IPS-18a (cell line): ENCODE measurements at regions not wholly inside any gene's neighbourhood (a gene's known extent, or its start where the extent isn't known, plus 50 kb on each side); places are given as distances from the start of the nearest gene placed in this dataset.

Experiments
- H3K27ac ChIP-seq: one replicate; pipeline ENCODE4 v1.5.1; 2013; ENCODE audit warnings: low read length
- H3K27me3 ChIP-seq: one replicate; pipeline ENCODE4 v1.6.1; 2013; ENCODE audit warnings: mild to moderate bottlenecking, low read length; ENCODE audit not compliant: control insufficient read depth, insufficient read depth
- H3K36me3 ChIP-seq: one replicate; pipeline ENCODE4 v1.6.1; 2013; ENCODE audit warnings: low read depth, low read length; ENCODE audit not compliant: control insufficient read depth
- H3K4me1 ChIP-seq: one replicate; pipeline ENCODE4 v1.6.1; 2013; ENCODE audit warnings: low read depth, low read length; ENCODE audit not compliant: control insufficient read depth
- H3K4me3 ChIP-seq: one replicate; pipeline ENCODE4 v1.5.1; 2013; ENCODE audit warnings: low read length
- H3K9ac ChIP-seq: one replicate; pipeline ENCODE4 v1.6.1; 2013; ENCODE audit warnings: mild to moderate bottlenecking, low read length, moderate library complexity
- H3K9me3 ChIP-seq: one replicate; pipeline ENCODE4 v1.6.1; 2013; ENCODE audit warnings: low read depth, low read length; ENCODE audit not compliant: control insufficient read depth

- H3K36me3 ChIP-seq = no peaks in the 10 kb centered on the region
- no peaks in the 10 kb centered on the region for H3K9me3 ChIP-seq
- no peaks in the 10 kb centered on the region for H3K27me3 ChIP-seq
- H3K9ac ChIP-seq = no peak overlapping the region
- no peak overlapping the region for H3K27ac ChIP-seq
- H3K4me1 ChIP-seq = no peaks in the 10 kb centered on the region
- no peak overlapping the region for H3K4me3 ChIP-seq
Observed at GRCh38 chr13:44887515-44887914, 101.8 kb downstream of the NUFIP1 start.

- Histone ChIP-seq H3K27ac (no peak overlapping the region), H3K36me3 (no peaks in the 10 kb centered on the region), H3K9ac (no peak overlapping the region), H3K4me3 (no peak overlapping the region), H3K27me3 (no peaks in the 10 kb centered on the region), H3K4me1 (no peaks in the 10 kb centered on the region), H3K9me3 (no peaks in the 10 kb centered on the region)
Observed at GRCh38 chr13:44884076-44884729, 105.1 kb downstream of the NUFIP1 start.

GRCh38 chr13:44879452-44880058 is 109.7 kb downstream of the NUFIP1 start:
- Histone ChIP-seq H3K27ac (no peak overlapping the region), H3K9ac (no peak overlapping the region), H3K9me3 (no peaks in the 10 kb centered on the region), H3K4me1 (no peaks in the 10 kb centered on the region), H3K4me3 (no peak overlapping the region), H3K36me3 (no peaks in the 10 kb centered on the region), H3K27me3 (no peaks in the 10 kb centered on the region)

- H3K9ac ChIP-seq = no peak overlapping the region
- H3K27ac ChIP-seq = no peak overlapping the region
- no peak overlapping the region for H3K4me3 ChIP-seq
- H3K4me1 ChIP-seq = no peaks in the 10 kb centered on the region
- H3K9me3 ChIP-seq = no peaks in the 10 kb centered on the region
- H3K27me3 ChIP-seq = no peaks in the 10 kb centered on the region
- no peaks in the 10 kb centered on the region for H3K36me3 ChIP-seq
Observed at GRCh38 chr13:44876782-44877324, 112.4 kb downstream of the NUFIP1 start.

- Histone ChIP-seq H3K4me1 (no peaks in the 10 kb centered on the region), H3K36me3 (no peaks in the 10 kb centered on the region), H3K4me3 (no peak overlapping the region), H3K27me3 (no peaks in the 10 kb centered on the region), H3K9ac (no peak overlapping the region), H3K27ac (no peak overlapping the region), H3K9me3 (no peaks in the 10 kb centered on the region)
Observed at GRCh38 chr13:44874886-44875630, 114.2 kb downstream of the NUFIP1 start.

GRCh38 chr13:44874176-44874575 is 115.1 kb downstream of the NUFIP1 start:
- Histone ChIP-seq H3K27me3 (no peaks in the 10 kb centered on the region), H3K27ac (no peak overlapping the region), H3K4me1 (no peaks in the 10 kb centered on the region), H3K36me3 (no peaks in the 10 kb centered on the region), H3K9ac (no peak overlapping the region), H3K9me3 (no peaks in the 10 kb centered on the region), H3K4me3 (no peak overlapping the region)

GRCh38 chr13:44873461-44873860 is 115.8 kb downstream of the NUFIP1 start:
- Histone ChIP-seq H3K36me3 (no peaks in the 10 kb centered on the region), H3K9me3 (no peaks in the 10 kb centered on the region), H3K27ac (no peak overlapping the region), H3K4me3 (no peak overlapping the region), H3K27me3 (no peaks in the 10 kb centered on the region), H3K9ac (no peak overlapping the region), H3K4me1 (no peaks in the 10 kb centered on the region)

- Histone ChIP-seq H3K4me3 (no peak overlapping the region), H3K27ac (no peak overlapping the region), H3K9ac (no peak overlapping the region), H3K4me1 (no peaks in the 10 kb centered on the region), H3K27me3 (no peaks in the 10 kb centered on the region), H3K36me3 (no peaks in the 10 kb centered on the region), H3K9me3 (no peaks in the 10 kb centered on the region)
Observed at GRCh38 chr13:44872751-44873150, 116.5 kb downstream of the NUFIP1 start.

GRCh38 chr13:44870456-44870929 is 118.8 kb downstream of the NUFIP1 start:
- Histone ChIP-seq H3K9me3 (no peaks in the 10 kb centered on the region), H3K9ac (no peak overlapping the region), H3K27me3 (no peaks in the 10 kb centered on the region), H3K4me3 (no peak overlapping the region), H3K27ac (no peak overlapping the region), H3K36me3 (no peaks in the 10 kb centered on the region), H3K4me1 (no peaks in the 10 kb centered on the region)

GRCh38 chr13:44869167-44869566 is 120.1 kb downstream of the NUFIP1 start:
- no peak overlapping the region for H3K9ac ChIP-seq
- no peak overlapping the region for H3K27ac ChIP-seq
- H3K36me3 ChIP-seq = no peaks in the 10 kb centered on the region
- H3K4me3 ChIP-seq = no peak overlapping the region
- H3K9me3 ChIP-seq = no peaks in the 10 kb centered on the region
- no peaks in the 10 kb centered on the region for H3K4me1 ChIP-seq
- H3K27me3 ChIP-seq = no peaks in the 10 kb centered on the region

- Histone ChIP-seq H3K4me1 (no peaks in the 10 kb centered on the region), H3K4me3 (no peak overlapping the region), H3K36me3 (no peaks in the 10 kb centered on the region), H3K27ac (no peak overlapping the region), H3K9me3 (no peaks in the 10 kb centered on the region), H3K27me3 (no peaks in the 10 kb centered on the region), H3K9ac (no peak overlapping the region)
Observed at GRCh38 chr13:44868397-44868796, 120.9 kb downstream of the NUFIP1 start.
